ENCODE measurements at regions not wholly inside any gene's neighbourhood (a gene's known extent, or its start where the extent isn't known, plus 50 kb on each side); places are given as distances from the start of the nearest gene placed in this dataset.

GRCh38 chr4:3822230-3822947 is 56.2 kb downstream of the ADRA2C start:
- peaks cover 47% of the 10 kb centered on the region for H3K27me3 ChIP-seq (ENCODE audit: low read depth)
- peaks cover 9% of the 10 kb centered on the region for H3K4me1 ChIP-seq
- H3K9me3 ChIP-seq (replicated peaks): peaks cover 1% of the 10 kb centered on the region
- DNase-seq: no peak
- no peaks in the 10 kb centered on the region for H3K36me3 ChIP-seq
- no peak overlapping the region for H3K27ac ChIP-seq (replicated peaks)
- intact Hi-C loops (cut with micrococcal nuclease): no loop called here
- H3K4me3 ChIP-seq: no peak overlapping the region
- TF ChIP-seq, protein P1, sequence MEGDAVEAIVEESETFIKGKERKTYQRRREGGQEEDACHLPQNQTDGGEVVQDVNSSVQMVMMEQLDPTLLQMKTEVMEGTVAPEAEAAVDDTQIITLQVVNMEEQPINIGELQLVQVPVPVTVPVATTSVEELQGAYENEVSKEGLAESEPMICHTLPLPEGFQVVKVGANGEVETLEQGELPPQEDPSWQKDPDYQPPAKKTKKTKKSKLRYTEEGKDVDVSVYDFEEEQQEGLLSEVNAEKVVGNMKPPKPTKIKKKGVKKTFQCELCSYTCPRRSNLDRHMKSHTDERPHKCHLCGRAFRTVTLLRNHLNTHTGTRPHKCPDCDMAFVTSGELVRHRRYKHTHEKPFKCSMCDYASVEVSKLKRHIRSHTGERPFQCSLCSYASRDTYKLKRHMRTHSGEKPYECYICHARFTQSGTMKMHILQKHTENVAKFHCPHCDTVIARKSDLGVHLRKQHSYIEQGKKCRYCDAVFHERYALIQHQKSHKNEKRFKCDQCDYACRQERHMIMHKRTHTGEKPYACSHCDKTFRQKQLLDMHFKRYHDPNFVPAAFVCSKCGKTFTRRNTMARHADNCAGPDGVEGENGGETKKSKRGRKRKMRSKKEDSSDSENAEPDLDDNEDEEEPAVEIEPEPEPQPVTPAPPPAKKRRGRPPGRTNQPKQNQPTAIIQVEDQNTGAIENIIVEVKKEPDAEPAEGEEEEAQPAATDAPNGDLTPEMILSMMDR (IDR thresholded peaks at IDR 0.05; ENCODE audit: borderline replicate concordance): no peak

DNA sequence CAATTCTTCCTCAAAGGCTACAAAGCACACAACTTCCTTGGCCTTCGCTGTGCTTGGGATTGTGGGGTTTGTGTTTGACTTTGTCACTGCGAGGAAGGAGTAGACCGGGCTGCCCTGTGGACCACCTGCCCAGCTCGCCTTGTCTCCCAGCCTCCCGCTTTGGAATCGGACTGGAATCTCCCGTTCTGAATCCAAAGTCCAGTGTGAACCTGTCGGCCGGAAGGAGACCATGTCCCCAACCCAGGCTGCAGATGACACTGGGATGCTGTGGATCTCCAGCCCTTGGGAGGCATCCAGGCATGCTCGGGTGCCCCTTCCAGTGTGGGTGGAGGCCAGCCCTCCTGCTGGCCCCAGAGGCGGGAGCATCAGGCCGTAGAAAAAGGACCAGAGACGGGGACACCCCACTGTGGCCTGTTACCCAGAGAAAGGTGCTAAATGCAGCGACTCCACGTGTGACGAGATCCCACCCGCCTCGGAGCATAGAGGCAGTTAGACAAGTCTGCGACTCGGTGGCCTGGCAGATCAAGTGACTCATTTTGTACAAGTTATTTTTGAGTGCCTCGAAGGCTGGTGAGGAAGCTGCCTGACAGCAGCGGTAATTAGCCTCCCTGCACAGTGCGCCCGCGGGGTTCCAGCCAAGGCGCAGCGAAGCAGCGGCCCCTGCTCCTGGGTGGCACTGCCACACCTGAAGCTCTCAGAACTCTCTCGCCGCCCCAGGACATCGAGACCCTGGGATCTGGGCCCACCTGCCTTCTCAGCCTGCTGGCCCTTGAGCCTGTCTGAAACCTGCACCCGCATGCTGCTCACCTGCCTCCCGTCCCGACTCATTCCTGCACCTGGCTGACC is 57.5 kb downstream of the ADRA2C start:
- TF ChIP-seq, protein P1 (IDR thresholded peaks at IDR 0.05; ENCODE audit: borderline replicate concordance): no peak
- H3K9me3 ChIP-seq (replicated peaks): no peaks in the 10 kb centered on the region
- no peak overlapping the region for H3K4me3 ChIP-seq
- intact Hi-C loops (cut with micrococcal nuclease): no loop called here
- peaks cover 37% of the 10 kb centered on the region for H3K27me3 ChIP-seq (ENCODE audit: low read depth)
- no peak overlapping the region for H3K27ac ChIP-seq (replicated peaks)
- no peaks in the 10 kb centered on the region for H3K36me3 ChIP-seq
- H3K4me1 ChIP-seq: peaks cover 18% of the 10 kb centered on the region
- DNase-seq: no peak

DNA sequence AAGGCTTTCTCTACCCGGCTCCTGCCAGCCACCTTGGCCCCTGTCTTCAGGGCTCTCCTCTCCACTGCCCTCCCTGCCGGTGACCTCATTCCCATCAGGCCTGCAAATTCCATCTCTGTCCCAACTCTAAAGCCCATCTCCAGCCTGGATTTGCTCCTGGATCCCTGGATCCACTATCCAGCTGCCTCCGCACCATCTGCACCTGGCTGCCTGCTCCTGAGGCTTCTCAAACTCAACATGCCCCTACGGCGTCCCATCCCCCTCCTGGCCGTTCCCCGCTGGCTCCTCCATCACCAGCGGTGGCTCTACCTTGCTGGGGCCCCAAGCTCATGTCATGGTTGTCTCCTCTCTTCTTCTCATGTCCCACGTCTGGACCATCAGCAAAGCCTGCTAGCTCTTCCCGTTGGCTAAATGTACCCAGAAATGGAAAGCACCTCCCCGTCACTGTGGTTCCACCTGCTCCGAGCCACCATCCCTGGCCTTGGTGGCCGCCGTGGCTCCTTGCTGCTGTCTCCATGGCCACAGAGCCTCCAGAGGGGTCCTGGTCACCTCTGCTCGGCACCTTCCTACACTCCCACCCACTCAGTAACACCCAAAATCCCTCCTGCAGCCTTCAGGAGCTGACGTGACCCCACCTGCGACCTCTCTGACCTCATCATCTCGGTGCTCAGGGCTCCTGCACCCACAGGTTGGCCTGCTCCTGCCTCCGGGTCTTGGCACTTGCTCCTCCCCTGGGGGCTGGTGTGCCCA is 58.5 kb downstream of the ADRA2C start:
- intact Hi-C loops (cut with micrococcal nuclease): no loop called here
- Histone ChIP-seq H3K27me3 (ENCODE audit: low read depth) (peaks cover 36% of the 10 kb centered on the region), H3K9me3 (replicated peaks) (no peaks in the 10 kb centered on the region), H3K36me3 (no peaks in the 10 kb centered on the region), H3K4me3 (no peak overlapping the region), H3K27ac (replicated peaks) (no peak overlapping the region), H3K4me1 (peaks cover 18% of the 10 kb centered on the region)
- no peak for DNase-seq
- TF ChIP-seq, protein P1 (IDR thresholded peaks at IDR 0.05; ENCODE audit: borderline replicate concordance): no peak

DNA sequence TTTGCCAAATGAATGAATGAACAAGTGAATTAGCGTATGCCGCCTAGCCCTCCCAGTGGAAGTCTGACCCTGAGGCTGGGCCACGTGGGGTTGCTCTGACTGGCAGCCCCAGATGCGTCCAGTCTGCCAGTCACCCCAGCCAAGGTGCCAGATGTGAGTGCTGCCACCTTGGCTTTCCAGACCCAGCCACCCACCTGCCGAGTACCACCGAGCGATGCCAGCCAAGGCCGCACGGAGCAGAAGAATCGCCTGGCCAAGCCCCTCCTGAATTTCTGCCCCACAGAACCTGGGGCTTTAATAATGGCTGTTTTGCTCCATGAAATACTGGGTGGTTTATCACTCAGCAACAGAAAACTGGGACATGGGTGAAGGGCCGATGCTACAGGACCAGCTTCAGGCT is 59.3 kb downstream of the ADRA2C start:
- Histone ChIP-seq H3K4me3 (no peak overlapping the region), H3K9me3 (replicated peaks) (no peaks in the 10 kb centered on the region), H3K27ac (replicated peaks) (no peak overlapping the region), H3K27me3 (ENCODE audit: low read depth) (peaks cover 35% of the 10 kb centered on the region), H3K36me3 (no peaks in the 10 kb centered on the region), H3K4me1 (peaks cover 18% of the 10 kb centered on the region)
- TF ChIP-seq, protein P1 (IDR thresholded peaks at IDR 0.05; ENCODE audit: borderline replicate concordance): no peak
- DNase-seq: no peak
- intact Hi-C loops (cut with micrococcal nuclease): no loop called here

All from left ventricle myocardium inferior (tissue), 1 donor.